Endothelial cell (in vitro differentiated cells): ENCODE measurements at regions not wholly inside any gene's neighbourhood (a gene's known extent, or its start where the extent isn't known, plus 50 kb on each side); places are given as distances from the start of the nearest gene placed in this dataset.
"Not testable (repeated sequence)": the region's sequence is repeated elsewhere in the genome, so short reads cannot be mapped to it uniquely, and the experiment has no call there.

Source experiments
- DNase-seq: peaks from one replicate; pipeline ENCODE4 v3.0.0; 2021; ENCODE audit warnings: low spot score
- H3K27ac Mint-ChIP-seq: one replicate; pipeline ENCODE4 v1.8.0; 2021; ENCODE audit warnings: mixed read lengths, inconsistent platforms; ENCODE audit not compliant: unreplicated experiment
- H3K27me3 Mint-ChIP-seq: one replicate; pipeline ENCODE4 v1.8.0; 2021; ENCODE audit warnings: mild to moderate bottlenecking, moderate library complexity, mixed read lengths, inconsistent platforms; ENCODE audit not compliant: unreplicated experiment
- H3K36me3 Mint-ChIP-seq: one replicate; pipeline ENCODE4 v1.8.0; 2021; ENCODE audit warnings: mild to moderate bottlenecking, low read depth, mixed read lengths, inconsistent platforms; ENCODE audit not compliant: unreplicated experiment
- H3K4me1 Mint-ChIP-seq: one replicate; pipeline ENCODE4 v1.8.0; 2021; ENCODE audit warnings: mild to moderate bottlenecking, mixed read lengths, inconsistent platforms; ENCODE audit not compliant: unreplicated experiment
- H3K4me3 Mint-ChIP-seq: one replicate; pipeline ENCODE4 v1.8.0; 2021; ENCODE audit warnings: mild to moderate bottlenecking, mixed read lengths, inconsistent platforms; ENCODE audit not compliant: unreplicated experiment
- H3K9me3 Mint-ChIP-seq: one replicate; pipeline ENCODE4 v1.8.0; 2021; ENCODE audit warnings: mixed read lengths, inconsistent platforms; ENCODE audit not compliant: unreplicated experiment
- TF ChIP-seq, protein P1 (sequence below): fragments of 200-600 bp; sonication (generic); IDR thresholded peaks from one replicate; pipeline ENCODE4 v1.5.0; 2021; ENCODE audit warnings: antibody characterized with exemption; ENCODE audit not compliant: unreplicated experiment

DNA sequence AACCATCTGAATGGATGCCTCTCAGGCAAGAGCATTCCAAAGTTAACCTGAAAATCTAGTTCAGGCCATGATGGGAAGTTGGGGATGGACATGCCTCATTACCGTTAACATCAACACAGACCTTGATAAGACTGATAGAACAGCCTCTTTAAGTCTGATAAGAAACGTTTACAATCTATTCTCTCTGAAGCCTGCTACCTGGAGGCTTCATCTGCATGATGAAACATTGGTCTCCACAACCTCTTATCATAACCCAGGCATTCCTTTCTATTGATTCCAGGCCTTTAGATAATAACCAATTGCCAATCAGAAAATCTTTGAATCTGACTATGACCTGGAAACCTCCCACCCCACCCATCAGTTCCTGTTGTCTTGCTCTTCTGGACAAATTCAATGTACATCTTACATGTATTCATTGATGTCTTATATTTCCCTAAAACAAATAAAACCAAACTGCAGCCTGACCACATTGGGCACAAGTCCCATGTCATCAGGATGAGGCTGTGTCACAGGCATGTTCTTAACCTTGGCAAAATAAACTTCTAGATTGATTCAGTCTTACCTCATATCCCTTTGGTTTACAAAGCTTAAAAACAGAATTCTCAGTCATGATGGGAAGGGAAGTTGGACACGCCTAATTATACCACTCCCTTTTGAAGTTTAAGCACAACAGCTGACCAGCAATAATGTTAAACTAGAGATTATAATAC is 843.8 kb upstream of the SPRY2 start:
- no peaks in the 10 kb centered on the region for H3K4me1 Mint-ChIP-seq
- H3K36me3 Mint-ChIP-seq: no peaks in the 10 kb centered on the region
- TF ChIP-seq, protein P1, sequence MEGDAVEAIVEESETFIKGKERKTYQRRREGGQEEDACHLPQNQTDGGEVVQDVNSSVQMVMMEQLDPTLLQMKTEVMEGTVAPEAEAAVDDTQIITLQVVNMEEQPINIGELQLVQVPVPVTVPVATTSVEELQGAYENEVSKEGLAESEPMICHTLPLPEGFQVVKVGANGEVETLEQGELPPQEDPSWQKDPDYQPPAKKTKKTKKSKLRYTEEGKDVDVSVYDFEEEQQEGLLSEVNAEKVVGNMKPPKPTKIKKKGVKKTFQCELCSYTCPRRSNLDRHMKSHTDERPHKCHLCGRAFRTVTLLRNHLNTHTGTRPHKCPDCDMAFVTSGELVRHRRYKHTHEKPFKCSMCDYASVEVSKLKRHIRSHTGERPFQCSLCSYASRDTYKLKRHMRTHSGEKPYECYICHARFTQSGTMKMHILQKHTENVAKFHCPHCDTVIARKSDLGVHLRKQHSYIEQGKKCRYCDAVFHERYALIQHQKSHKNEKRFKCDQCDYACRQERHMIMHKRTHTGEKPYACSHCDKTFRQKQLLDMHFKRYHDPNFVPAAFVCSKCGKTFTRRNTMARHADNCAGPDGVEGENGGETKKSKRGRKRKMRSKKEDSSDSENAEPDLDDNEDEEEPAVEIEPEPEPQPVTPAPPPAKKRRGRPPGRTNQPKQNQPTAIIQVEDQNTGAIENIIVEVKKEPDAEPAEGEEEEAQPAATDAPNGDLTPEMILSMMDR: no peak
- no peak for DNase-seq
- H3K27ac Mint-ChIP-seq: no peak overlapping the region
- H3K4me3 Mint-ChIP-seq: no peak overlapping the region
- no peaks in the 10 kb centered on the region for H3K9me3 Mint-ChIP-seq
- no peaks in the 10 kb centered on the region for H3K27me3 Mint-ChIP-seq

DNA sequence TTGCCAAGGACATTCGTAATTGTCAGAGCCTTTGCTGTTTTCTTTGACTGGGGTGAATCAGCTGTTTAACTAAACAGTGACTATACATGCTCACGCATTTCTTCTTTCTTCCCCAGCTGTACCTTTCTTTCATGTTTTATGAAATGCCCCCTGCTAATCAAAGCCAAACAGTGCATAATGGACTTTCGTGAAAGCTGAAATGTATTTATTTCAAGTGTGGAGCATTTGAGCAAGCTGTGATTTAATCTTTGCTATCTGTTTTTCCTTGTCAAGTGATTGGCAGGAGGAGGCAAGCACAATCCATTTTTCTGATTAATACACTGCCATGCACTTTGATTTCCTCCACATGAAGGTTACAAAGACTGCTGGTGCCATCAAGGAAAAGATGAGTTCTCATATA is 831.7 kb upstream of the SPRY2 start:
- Mint-ChIP-seq H3K4me1 (no peaks in the 10 kb centered on the region), H3K27ac (no peak overlapping the region), H3K27me3 (no peaks in the 10 kb centered on the region), H3K9me3 (no peaks in the 10 kb centered on the region), H3K4me3 (no peak overlapping the region), H3K36me3 (no peaks in the 10 kb centered on the region)
- no peak for DNase-seq
- TF ChIP-seq, protein P1: no peak

DNA sequence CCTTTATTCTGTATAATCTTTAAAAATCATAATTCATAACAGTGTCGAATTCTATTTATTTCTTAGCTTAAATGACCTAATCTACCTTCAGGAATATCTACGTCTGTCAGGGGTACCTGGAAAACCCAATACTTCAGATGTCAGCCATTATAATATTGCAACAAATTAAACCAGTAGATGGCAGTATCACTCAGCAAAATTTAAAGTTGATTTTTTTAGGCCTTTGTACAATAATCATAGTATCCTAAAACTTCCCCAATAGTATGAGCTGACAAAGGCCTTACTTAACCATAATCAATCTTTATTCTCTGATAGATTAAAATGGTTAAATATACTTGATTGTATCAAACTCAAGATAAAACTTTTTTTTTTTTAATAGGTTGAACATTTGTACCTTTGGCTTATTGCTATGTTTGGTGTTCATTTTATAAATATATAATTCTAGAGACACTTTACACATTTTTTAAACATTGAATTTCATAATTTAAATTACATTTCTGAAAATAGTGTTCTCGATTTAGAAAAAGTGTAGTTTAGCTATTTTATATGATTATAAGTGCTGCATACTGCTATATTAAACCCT is 830.2 kb upstream of the SPRY2 start:
- H3K27ac Mint-ChIP-seq: no peak overlapping the region
- H3K9me3 Mint-ChIP-seq: no peaks in the 10 kb centered on the region
- no peak overlapping the region for H3K4me3 Mint-ChIP-seq
- H3K4me1 Mint-ChIP-seq: no peaks in the 10 kb centered on the region
- no peaks in the 10 kb centered on the region for H3K36me3 Mint-ChIP-seq
- TF ChIP-seq, protein P1: peak; percentile 83
- H3K27me3 Mint-ChIP-seq: no peaks in the 10 kb centered on the region
- DNase-seq: no peak

DNA sequence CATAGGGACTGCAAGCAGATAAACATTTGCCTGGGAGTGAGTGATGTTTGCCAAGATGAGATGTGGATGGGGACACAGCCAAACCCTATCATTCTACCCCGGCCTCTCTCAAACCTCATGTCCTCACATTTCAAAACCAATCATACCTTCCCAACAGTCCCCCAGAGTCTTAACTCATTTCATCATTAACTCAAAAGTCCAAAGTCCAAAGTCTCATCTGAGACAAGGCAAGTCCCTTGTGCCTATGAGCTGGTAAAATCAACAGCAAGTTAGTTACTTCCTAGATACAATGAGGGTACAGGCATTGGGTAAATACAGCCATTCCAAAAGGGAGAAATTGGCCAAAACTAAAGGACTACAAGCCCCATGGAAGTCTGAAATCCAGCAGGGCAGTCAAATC is 822.9 kb upstream of the SPRY2 start:
- not testable (repeated sequence) for H3K27ac Mint-ChIP-seq, H3K27me3 Mint-ChIP-seq, H3K4me3 Mint-ChIP-seq, DNase-seq, H3K9me3 Mint-ChIP-seq, H3K4me1 Mint-ChIP-seq, H3K36me3 Mint-ChIP-seq

DNA sequence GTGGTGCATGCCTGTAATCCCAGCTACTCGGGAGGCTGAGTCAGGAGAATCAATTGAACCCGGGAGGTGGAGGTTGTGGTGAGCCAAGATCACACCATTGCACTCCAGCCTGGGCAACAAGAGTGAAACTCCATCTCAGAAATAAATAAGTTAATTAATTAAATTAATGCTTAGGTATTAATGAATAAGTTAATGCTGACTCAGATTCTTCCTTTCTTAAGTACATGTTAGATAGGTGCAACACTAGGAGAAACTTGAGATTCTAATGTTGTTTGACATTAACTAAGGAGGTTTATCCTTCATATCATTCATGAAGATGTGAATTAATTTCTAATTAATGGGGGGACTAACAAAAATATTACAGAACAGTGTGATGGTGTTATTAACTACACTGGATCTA is 812.6 kb upstream of the SPRY2 start:
- Mint-ChIP-seq H3K4me1 (no peaks in the 10 kb centered on the region), H3K9me3 (no peaks in the 10 kb centered on the region), H3K4me3 (no peak overlapping the region), H3K27me3 (no peaks in the 10 kb centered on the region), H3K27ac (no peak overlapping the region), H3K36me3 (no peaks in the 10 kb centered on the region)
- TF ChIP-seq, protein P1: no peak
- no peak for DNase-seq
